NB4 (cell line): ENCODE measurements at regions not wholly inside any gene's neighbourhood (a gene's known extent, or its start where the extent isn't known, plus 50 kb on each side); places are given as distances from the start of the nearest gene placed in this dataset.

Source experiments
- DNase-seq: peaks from one replicate; pipeline ENCODE4 v3.0.0; 2010; ENCODE audit warnings: low read depth
- H3K4me3 ChIP-seq: one replicate; pipeline ENCODE4 v1.5.1; 2011; ENCODE audit warnings: mild to moderate bottlenecking, low read depth, low read length, moderate library complexity
- CTCF ChIP-seq: IDR thresholded peaks from one replicate; pipeline ENCODE4 v1.5.1; 2012; ENCODE audit warnings: low read depth, low read length
- MAX ChIP-seq: IDR thresholded peaks from 2 replicates; pipeline ENCODE4 v1.6.1; 2011; ENCODE audit warnings: low read depth, low read length
- MYC ChIP-seq: IDR thresholded peaks from 2 replicates; pipeline ENCODE4 v1.6.1; 2011; ENCODE audit warnings: low read depth, low read length
- POLR2A ChIP-seq: IDR thresholded peaks from 2 replicates; pipeline ENCODE4 v1.6.1; 2011; ENCODE audit warnings: mild to moderate bottlenecking; ENCODE audit not compliant: insufficient read length; ENCODE audit errors: extremely low read depth

- H3K4me3 ChIP-seq: no peak overlapping the region
- TF ChIP-seq POLR2A (no peak), CTCF (no peak), MYC (no peak), MAX (no peak)
- no peak for DNase-seq
Observed at GRCh38 chr6:6503191-6503590, 85.3 kb upstream of the LY86 start.

- DNase-seq: peak; percentile 22
- no peak overlapping the region for H3K4me3 ChIP-seq
- no peak for TF ChIP-seq POLR2A
- peak; percentile 16 for TF ChIP-seq CTCF
Observed at GRCh38 chr6:6505111-6505510, 83.4 kb upstream of the LY86 start.

- no peak for DNase-seq
- no peak overlapping the region for H3K4me3 ChIP-seq
- TF ChIP-seq POLR2A (no peak), MYC (no peak), MAX (no peak), CTCF (no peak)
Observed at GRCh38 chr6:6508643-6509042, 79.9 kb upstream of the LY86 start.

- no peak overlapping the region for H3K4me3 ChIP-seq
- no peak for DNase-seq
- TF ChIP-seq MAX (no peak), POLR2A (no peak), MYC (no peak), CTCF (no peak)
Observed at GRCh38 chr6:6509284-6509683, 79.2 kb upstream of the LY86 start.

- TF ChIP-seq MAX (no peak), CTCF (no peak), MYC (no peak)
- no peak for DNase-seq
- H3K4me3 ChIP-seq: no peak overlapping the region
Observed at GRCh38 chr6:6512711-6513110, 75.8 kb upstream of the LY86 start.

GRCh38 chr6:6515691-6516607 is 72.6 kb upstream of the LY86 start:
- no peak for TF ChIP-seq CTCF
- no peak for TF ChIP-seq MYC
- TF ChIP-seq MAX: no peak
- no peak for TF ChIP-seq POLR2A
- DNase-seq: no peak
- H3K4me3 ChIP-seq: no peak overlapping the region
